NCI-H748 treated with DMSO at 0.1 percent for 48 hours (cell line): ENCODE measurements at regions not wholly inside any gene's neighbourhood (a gene's known extent, or its start where the extent isn't known, plus 50 kb on each side); places are given as distances from the start of the nearest gene placed in this dataset.
A peak's percentile ranks its signal among the peaks of the same experiment; 100 is the strongest.

ENCODE experiments used
- DNase-seq: peaks from one replicate; lab custom pipeline; 2025; lab: John Stamatoyannopoulos, UW

- no peak for DNase-seq
Measured at GRCh38 chr6:67663105-67663895, 971.8 kb upstream of the ADGRB3 start.

DNA sequence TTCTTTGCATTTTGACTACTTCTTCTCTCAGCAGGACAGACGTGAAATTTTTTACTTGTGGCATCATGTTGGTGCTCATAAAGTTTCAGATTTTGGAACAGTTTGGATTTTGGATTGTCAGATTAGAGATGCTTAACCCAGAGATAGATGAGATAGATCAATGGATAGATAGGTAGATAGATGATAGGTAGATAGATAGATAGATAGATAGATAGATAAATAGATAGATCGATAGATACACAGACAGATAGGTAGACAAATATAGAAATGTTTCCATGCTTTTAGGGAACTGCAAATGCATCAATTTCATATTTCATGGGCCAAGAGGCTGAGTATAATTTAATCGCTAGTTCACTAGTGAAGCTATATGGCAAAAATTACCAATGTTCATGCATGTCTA lies 981.5 kb upstream of the ADGRB3 start:
- no peak for DNase-seq

DNA sequence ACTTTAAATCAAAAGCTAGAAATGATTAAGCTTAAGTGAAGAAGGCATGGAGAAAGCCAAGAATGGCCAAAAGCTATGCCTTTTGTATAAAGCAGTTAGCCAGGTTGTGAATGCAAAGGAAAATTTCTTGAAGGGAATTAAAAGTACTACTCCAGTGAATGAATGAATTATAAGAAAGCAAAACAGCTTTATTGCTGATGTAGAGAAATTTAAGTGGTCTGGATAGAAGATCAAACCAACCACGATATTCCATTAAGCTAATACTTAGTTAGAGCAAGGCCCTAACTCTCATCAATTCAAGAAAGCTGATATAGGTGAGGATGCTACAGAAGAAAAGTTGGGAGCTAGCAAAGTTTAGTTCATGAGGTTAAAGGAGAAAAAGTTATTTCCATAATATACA lies 988.5 kb upstream of the ADGRB3 start:
- DNase-seq: no peak

GRCh38 chr6:67643281-67643680 lies 991.8 kb upstream of the ADGRB3 start:
- no peak for DNase-seq

GRCh38 chr6:67642582-67642981 lies 992.5 kb upstream of the ADGRB3 start:
- DNase-seq: no peak

DNA sequence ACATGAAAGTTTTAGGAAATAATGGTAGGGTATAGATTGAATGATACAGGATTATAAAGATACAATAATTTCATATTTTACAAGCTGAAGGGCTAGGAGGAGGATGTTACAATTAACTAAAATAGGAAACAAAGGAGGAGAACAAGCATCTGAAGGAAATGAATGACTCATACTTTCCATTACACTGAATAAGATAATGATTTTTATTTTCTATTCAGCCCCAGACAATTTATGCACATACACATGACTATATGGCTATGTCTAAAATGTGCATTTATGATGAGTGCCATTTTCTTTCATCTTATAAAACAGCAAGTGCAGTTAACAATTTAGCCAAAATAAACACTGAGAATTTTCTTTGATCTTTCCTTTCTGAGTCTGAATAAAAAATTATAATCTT lies 994.6 kb upstream of the ADGRB3 start:
- DNase-seq: no peak

GRCh38 chr6:67639161-67639560 lies 995.9 kb upstream of the ADGRB3 start:
- no peak for DNase-seq

GRCh38 chr6:67634199-67634598 lies 1000.9 kb upstream of the ADGRB3 start:
- no peak for DNase-seq

GRCh38 chr6:67633058-67633457 lies 1002.0 kb upstream of the ADGRB3 start:
- no peak for DNase-seq

DNA sequence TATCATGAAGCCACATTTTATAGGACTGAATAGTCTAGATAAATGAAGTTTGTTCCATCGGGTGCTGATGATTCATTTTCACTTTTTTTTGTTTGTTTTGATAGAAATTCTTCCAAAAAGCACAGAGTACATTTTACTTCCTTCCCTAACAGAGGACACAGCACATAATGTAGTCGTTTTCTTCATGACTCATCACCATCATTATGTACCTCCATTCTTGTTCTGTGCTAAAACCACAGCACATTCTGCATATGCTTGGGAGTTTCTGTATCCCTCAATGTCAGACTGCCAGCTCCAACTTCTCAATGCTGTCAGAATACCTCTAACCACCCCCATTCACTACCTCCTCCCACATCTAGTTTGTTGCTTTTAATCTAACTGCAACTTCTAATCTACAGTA lies 1004.9 kb upstream of the ADGRB3 start:
- no peak for DNase-seq

- DNase-seq: no peak
Measured at GRCh38 chr6:67629258-67629657, 1005.8 kb upstream of the ADGRB3 start.

GRCh38 chr6:67615796-67616195 lies 1019.3 kb upstream of the ADGRB3 start:
- no peak for DNase-seq

- peak; percentile 91 for DNase-seq
Measured at GRCh38 chr6:67608099-67608749, 1026.9 kb upstream of the ADGRB3 start.

DNA sequence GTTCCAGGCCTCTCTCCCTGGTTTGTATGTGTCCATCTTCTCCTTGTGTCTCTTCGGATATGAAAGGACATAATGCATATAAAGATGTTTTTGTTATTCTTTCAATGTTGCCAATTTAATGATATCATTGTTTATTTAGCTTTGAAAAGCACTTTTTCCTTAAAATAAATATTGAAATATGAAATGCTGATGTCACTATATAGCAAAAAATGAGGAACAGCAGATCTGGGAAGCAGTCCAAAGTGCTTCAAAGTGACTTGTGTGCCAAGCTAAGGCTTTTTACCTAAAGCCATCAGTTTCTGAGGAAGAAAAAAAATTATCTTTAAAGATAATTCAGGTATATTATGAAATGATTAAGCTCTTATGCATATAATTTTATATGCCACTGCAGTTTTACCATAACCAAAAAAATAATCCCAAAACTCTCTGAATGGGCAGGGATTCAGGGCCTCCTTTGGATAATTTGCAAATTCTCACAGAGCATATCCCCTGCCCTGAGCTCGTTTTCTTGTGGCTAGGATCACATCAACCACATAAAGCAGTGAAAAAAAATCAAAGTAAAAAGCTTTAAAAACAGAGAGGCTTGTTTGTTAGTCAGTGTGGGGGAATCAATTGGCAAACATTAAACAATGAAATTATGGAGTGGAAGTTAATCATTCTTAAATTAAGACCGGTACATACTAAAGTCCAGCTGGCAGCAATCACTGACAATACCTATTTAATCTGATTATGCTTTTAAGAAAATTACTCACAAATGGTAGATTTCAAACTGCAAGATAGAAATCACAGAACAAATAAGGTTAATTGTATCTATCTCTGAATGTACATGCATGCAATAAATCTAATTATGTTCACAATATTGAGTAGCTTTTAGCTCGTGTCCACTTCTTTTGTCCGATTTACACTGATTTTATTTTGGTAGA lies 1027.9 kb upstream of the ADGRB3 start:
- peak; percentile 99 for DNase-seq

DNA sequence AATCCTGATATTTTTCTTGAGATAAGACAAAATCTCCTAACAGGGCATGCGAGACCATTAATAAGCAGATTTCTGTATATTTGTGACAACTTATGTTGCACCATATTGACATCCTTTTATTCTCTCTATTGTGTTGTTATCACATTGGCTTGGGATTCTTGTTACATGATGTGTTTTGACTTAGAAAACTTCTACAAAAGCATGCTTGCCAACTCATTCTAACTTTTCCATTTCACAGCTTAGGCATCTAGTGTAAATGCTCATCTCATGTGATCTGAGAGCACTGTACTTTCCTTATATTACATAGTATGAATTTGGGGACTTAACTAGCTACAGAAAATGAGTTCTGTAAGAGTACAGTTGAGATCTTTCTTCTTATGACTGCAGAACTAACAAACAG lies 1040.7 kb upstream of the ADGRB3 start:
- no peak for DNase-seq

DNA sequence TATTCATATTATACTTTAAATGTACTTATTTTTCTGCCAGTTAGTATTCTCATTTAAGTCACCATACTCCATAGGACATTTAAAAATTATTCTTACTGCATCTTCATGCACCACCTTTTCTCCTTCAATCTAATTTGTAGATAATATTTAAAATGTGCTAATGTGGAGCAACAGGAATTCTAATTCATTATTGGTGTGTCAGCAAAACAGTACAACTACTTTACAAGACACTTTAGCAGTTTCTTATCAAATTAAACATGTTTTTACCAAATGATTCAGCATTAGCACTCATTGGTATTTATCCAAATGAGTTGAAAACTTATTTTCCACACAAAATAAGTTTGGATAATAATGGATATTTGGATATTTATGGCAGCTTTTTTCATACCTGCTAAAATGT lies 1041.8 kb upstream of the ADGRB3 start:
- DNase-seq: no peak

DNA sequence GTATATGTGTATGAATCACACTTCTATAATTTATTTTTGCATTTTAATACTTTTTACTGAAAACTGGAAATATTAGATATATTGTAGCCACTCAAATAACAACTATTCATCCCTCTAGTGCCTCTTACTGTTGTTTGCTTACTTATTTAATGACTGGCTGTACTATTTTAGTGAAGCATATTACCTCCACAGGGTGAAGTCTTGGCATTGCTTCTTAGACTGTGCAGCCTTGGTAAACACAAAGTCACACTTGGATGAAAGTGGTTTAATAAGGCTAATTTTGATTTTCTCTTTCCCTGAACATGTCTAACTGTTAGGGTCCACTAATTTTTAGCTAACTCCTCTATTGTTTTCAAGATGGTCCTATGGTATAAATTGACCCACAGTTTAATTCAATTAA lies 1043.2 kb upstream of the ADGRB3 start:
- no peak for DNase-seq

DNA sequence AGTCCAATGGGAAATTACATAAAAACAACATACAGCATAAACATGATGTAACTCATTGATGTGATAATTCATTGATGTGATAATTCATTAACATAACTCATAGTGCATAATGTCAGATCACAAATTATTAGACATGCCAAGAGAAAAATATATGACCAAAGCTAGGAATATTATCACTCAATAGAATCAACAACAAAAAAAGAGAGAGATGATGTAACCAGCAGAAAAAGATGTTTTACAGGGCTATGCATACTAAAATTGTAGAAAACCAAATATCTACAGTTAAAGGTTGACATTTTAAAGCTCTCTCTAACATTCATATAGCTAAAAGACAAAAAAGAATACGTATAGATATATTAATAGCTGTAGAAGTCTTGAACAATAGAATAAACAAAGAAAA lies 1067.2 kb upstream of the ADGRB3 start:
- DNase-seq: no peak

DNA sequence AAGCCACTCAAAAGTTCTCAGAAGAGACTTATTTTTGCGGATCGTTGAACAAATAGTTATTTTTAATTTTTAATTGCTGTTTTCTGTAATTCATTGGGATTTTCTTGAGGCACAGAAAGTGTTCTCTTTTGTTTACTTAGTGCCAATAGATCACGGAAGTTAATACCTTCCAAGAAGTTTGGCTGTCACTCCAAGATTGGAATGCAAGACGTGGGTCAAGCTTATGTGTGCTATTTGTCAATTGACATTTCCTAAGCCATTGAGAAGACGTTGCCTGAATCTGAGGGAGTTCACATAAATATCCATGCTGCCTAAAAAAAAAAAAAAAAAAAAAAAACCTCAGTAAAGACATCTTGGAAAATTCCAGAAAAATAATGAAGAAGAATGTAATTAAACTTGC lies 1071.4 kb upstream of the ADGRB3 start:
- no peak for DNase-seq

DNA sequence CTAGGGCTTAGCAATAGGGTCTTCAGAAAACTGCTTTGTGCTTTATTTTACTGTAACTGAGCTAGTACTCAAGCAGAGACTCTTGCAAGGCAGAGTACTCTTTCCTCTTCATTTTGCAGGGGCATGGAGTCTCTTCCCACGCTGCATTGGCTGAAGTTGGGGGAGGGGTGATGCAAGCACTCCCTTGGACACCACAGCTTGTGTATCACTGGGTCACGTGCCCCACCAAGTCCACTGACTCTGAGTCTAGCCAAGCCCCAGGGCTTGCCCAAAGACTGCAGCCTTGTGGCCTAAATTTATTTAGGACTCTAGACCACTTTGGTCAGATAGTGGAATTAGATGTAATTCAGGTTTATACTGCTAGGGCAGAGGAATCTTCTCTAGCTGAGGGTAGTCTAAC lies 1075.0 kb upstream of the ADGRB3 start:
- DNase-seq: no peak

- no peak for DNase-seq
Measured at GRCh38 chr6:67558985-67559384, 1076.1 kb upstream of the ADGRB3 start.

GRCh38 chr6:67544851-67545452 lies 1090.1 kb upstream of the ADGRB3 start:
- DNase-seq: no peak
